DOHH2 (cell line): ENCODE measurements at regions not wholly inside any gene's neighbourhood (a gene's known extent, or its start where the extent isn't known, plus 50 kb on each side); places are given as distances from the start of the nearest gene placed in this dataset.

Source experiments
- H3F3A ChIP-seq: fragments of 200-600 bp; sonication (generic), shearing (Covaris generic); 2 replicates; pipeline ENCODE4 v1.6.0; 2016; ENCODE audit warnings: antibody characterized with exemption, mild to moderate bottlenecking; ENCODE audit not compliant: control insufficient read depth, insufficient read depth
- H3K27ac ChIP-seq: fragments of 200-600 bp; sonication (generic); 2 replicates; pipeline ENCODE4 v1.5.1; 2014; ENCODE audit warnings: low read depth, mild to moderate bottlenecking, low read length, moderate library complexity
- H3K27me3 ChIP-seq: fragments of 200-600 bp; sonication (generic); 2 replicates; pipeline ENCODE4 v1.6.1; 2014; ENCODE audit warnings: mild to moderate bottlenecking, low read length, mixed read lengths; ENCODE audit not compliant: control insufficient read depth
- H3K36me3 ChIP-seq: fragments of 200-600 bp; sonication (generic); 2 replicates; pipeline ENCODE4 v1.6.1; 2014; ENCODE audit warnings: mild to moderate bottlenecking, low read length, moderate library complexity, mixed read lengths; ENCODE audit not compliant: control insufficient read depth
- H3K4me1 ChIP-seq: fragments of 200-600 bp; sonication (generic); 2 replicates; pipeline ENCODE4 v1.6.1; 2014; ENCODE audit warnings: mild to moderate bottlenecking, low read length, mixed read lengths; ENCODE audit not compliant: control insufficient read depth
- H3K4me2 ChIP-seq: fragments of 200-600 bp; sonication (generic); 2 replicates; pipeline ENCODE4 v1.6.0; 2014; ENCODE audit warnings: mild to moderate bottlenecking, low read length, moderate library complexity
- H3K4me3 ChIP-seq: fragments of 200-600 bp; sonication (generic); 2 replicates; pipeline ENCODE4 v1.5.1; 2014; ENCODE audit warnings: mild to moderate bottlenecking, low read length, mixed read lengths
- H3K79me2 ChIP-seq: fragments of 200-600 bp; sonication (generic); 2 replicates; pipeline ENCODE4 v1.6.1; 2014; ENCODE audit warnings: mild to moderate bottlenecking, low read length, mixed read lengths; ENCODE audit not compliant: control insufficient read depth
- H3K9me2 ChIP-seq: fragments of 200-600 bp; sonication (generic); replicated peaks from 2 replicates; pipeline ENCODE4 v1.6.1; 2014; ENCODE audit warnings: mild to moderate bottlenecking, low read length, mixed read lengths; ENCODE audit not compliant: control insufficient read depth
- H3K9me3 ChIP-seq: fragments of 200-600 bp; sonication (generic); 2 replicates; pipeline ENCODE4 v1.6.1; 2014; ENCODE audit warnings: antibody characterized with exemption, low read length, mixed read lengths; ENCODE audit not compliant: control insufficient read depth, insufficient read depth
- H4K20me1 ChIP-seq: fragments of 200-600 bp; sonication (generic); 2 replicates; pipeline ENCODE4 v1.6.0; 2014; ENCODE audit warnings: low read depth, mild to moderate bottlenecking, antibody characterized with exemption, low read length, moderate library complexity; ENCODE audit not compliant: control insufficient read depth, insufficient read depth
- CTCF ChIP-seq: fragments of 200-600 bp; sonication (generic); IDR thresholded peaks from one replicate; pipeline ENCODE4 v1.5.1; 2014; ENCODE audit warnings: antibody characterized with exemption, mild to moderate bottlenecking, low read depth, low read length; ENCODE audit not compliant: poor library complexity, severe bottlenecking
- EZH2phosphoT487 ChIP-seq: fragments of 200-600 bp; sonication (generic); IDR thresholded peaks from 2 replicates; pipeline ENCODE4 v1.6.1; 2017; ENCODE audit warnings: borderline replicate concordance, mild to moderate bottlenecking, antibody characterized with exemption, low read length, moderate library complexity, mixed read lengths

GRCh38 chr5:51987669-51988209 is 604.5 kb downstream of the ISL1 start:
- no peaks in the 10 kb centered on the region for H4K20me1 ChIP-seq
- no peaks in the 10 kb centered on the region for H3K9me3 ChIP-seq
- H3K9me2 ChIP-seq = no peaks in the 10 kb centered on the region
- H3K36me3 ChIP-seq = no peaks in the 10 kb centered on the region
- H3F3A ChIP-seq = no peaks in the 10 kb centered on the region
- no peak overlapping the region for H3K4me3 ChIP-seq
- no peak overlapping the region for H3K4me2 ChIP-seq
- H3K27ac ChIP-seq = no peak overlapping the region
- no peaks in the 10 kb centered on the region for H3K4me1 ChIP-seq
- H3K27me3 ChIP-seq = no peaks in the 10 kb centered on the region
- H3K79me2 ChIP-seq = no peaks in the 10 kb centered on the region
- TF ChIP-seq EZH2phosphoT487 (no peak), CTCF (no peak)

- Histone ChIP-seq H3K4me2 (no peak overlapping the region), H3K4me1 (no peaks in the 10 kb centered on the region), H3K27ac (no peak overlapping the region), H3K27me3 (no peaks in the 10 kb centered on the region), H3F3A (no peaks in the 10 kb centered on the region), H3K4me3 (no peak overlapping the region), H3K79me2 (no peaks in the 10 kb centered on the region), H3K9me2 (no peaks in the 10 kb centered on the region), H3K36me3 (no peaks in the 10 kb centered on the region), H3K9me3 (no peaks in the 10 kb centered on the region), H4K20me1 (no peaks in the 10 kb centered on the region)
- TF ChIP-seq CTCF (no peak), EZH2phosphoT487 (no peak)
Measured at GRCh38 chr5:51988634-51989033, 605.4 kb downstream of the ISL1 start.

- no peaks in the 10 kb centered on the region for H3K4me1 ChIP-seq
- no peaks in the 10 kb centered on the region for H3K9me3 ChIP-seq
- H3F3A ChIP-seq = no peaks in the 10 kb centered on the region
- no peak overlapping the region for H3K27ac ChIP-seq
- H3K4me3 ChIP-seq = no peak overlapping the region
- H4K20me1 ChIP-seq = no peaks in the 10 kb centered on the region
- no peaks in the 10 kb centered on the region for H3K79me2 ChIP-seq
- TF ChIP-seq CTCF (no peak), EZH2phosphoT487 (no peak)
- no peaks in the 10 kb centered on the region for H3K27me3 ChIP-seq
- no peaks in the 10 kb centered on the region for H3K36me3 ChIP-seq
- no peak overlapping the region for H3K4me2 ChIP-seq
- no peaks in the 10 kb centered on the region for H3K9me2 ChIP-seq
Measured at GRCh38 chr5:51990241-51990640, 607.0 kb downstream of the ISL1 start.
